ENCODE measurements at regions not wholly inside any gene's neighbourhood (a gene's known extent, or its start where the extent isn't known, plus 50 kb on each side); places are given as distances from the start of the nearest gene placed in this dataset.

DNA sequence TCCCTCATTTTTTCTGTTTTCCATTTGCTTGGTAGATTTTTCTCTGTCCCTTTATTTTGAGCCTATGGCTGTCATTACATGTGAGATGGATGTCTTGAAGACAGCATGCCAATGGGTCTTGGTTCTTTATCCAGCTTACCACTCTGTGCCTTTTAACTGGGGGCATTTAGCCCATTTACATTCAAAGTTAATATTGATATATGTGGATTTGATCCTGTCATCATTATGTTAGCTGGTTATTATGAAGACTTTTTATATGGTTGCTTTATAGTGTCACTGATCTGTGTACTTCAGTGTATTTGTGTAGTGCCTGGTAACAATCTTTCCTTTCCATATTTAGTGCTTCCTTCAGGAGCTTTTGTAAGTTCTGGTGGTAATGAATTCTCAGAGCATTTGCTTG, 89.3 kb upstream of the UNC5B start:
- Histone ChIP-seq H3K9ac (ENCODE audit: low read depth in 2 of 2, low read length in 2 of 2) (no peak overlapping the region), H3K4me1 (no peaks in the 10 kb centered on the region), H3K9me3 (no peaks in the 10 kb centered on the region), H3K27ac (no peak overlapping the region), H3K27me3 (no peaks in the 10 kb centered on the region), H3K4me3 (no peak overlapping the region), H3K36me3 (no peaks in the 10 kb centered on the region)
- intact Hi-C loops (cut with DNase I), result no loop called here
- no peak for DNase-seq
- TF ChIP-seq, protein P1, sequence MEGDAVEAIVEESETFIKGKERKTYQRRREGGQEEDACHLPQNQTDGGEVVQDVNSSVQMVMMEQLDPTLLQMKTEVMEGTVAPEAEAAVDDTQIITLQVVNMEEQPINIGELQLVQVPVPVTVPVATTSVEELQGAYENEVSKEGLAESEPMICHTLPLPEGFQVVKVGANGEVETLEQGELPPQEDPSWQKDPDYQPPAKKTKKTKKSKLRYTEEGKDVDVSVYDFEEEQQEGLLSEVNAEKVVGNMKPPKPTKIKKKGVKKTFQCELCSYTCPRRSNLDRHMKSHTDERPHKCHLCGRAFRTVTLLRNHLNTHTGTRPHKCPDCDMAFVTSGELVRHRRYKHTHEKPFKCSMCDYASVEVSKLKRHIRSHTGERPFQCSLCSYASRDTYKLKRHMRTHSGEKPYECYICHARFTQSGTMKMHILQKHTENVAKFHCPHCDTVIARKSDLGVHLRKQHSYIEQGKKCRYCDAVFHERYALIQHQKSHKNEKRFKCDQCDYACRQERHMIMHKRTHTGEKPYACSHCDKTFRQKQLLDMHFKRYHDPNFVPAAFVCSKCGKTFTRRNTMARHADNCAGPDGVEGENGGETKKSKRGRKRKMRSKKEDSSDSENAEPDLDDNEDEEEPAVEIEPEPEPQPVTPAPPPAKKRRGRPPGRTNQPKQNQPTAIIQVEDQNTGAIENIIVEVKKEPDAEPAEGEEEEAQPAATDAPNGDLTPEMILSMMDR (IDR thresholded peaks at IDR 0.05), result no peak

DNA sequence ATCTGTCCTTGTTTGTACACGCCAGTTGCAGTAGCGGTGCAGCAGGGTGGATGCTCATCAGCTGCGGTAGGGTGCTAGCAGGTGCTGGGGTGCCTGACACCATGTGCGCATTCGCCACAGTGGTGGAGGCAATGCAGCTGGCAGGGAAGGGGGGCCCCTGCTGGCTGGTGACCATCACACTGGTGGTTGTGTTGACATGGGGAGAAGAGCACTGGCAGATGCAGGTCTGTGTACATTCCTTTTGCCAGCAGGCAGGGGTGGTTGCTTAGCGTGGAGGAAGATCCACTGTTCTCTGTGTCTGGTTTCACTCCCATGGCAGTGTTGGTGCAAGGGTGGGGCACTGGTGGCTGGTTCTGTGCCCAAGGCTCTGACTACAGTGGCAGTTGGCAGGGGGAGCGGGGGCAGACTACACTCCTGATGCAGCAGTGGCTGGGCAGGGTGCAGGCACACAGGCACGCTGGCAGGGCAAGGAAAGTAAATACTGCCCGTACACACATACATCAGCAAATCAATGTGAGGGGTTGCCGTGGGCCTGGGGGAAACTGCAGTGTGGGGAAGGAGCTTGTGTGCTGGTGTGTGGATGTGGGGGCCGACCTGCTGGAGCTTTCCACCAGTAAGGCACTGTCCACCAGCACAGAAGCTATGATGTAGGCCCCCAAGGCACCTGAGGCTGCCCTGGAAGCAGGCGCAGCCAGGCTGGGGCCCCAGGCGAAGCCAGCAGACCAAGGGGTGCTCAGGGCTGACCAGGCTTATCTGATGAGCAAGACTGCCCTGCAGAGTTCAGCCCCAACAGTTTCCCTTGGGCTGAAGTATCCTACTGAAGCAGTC, 87.2 kb upstream of the UNC5B start:
- Histone ChIP-seq H3K36me3 (no peaks in the 10 kb centered on the region), H3K4me1 (no peaks in the 10 kb centered on the region), H3K27ac (no peak overlapping the region), H3K9me3 (no peaks in the 10 kb centered on the region), H3K4me3 (no peak overlapping the region), H3K9ac (ENCODE audit: low read depth in 2 of 2, low read length in 2 of 2) (no peak overlapping the region), H3K27me3 (no peaks in the 10 kb centered on the region)
- intact Hi-C loops (cut with DNase I), result no loop called here
- TF ChIP-seq, protein P1 (IDR thresholded peaks at IDR 0.05), result no peak
- no peak for DNase-seq

DNA sequence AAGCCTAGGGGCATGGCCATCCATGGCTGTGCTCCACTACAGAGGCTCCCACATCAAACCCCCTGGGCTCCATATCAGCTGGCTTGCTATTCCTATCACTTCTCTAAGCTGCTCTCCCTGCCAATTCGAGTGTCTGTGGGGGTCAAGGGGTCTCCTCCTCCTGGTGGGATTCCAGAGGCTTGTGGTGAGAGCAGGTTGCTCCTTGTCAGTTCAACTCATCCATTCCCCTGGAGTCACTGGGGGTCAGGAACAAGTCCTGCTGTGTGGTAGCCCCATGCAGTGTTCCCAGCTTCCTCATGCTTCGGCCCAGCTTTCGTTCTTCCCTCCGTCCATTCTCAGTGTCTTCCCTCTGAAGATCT, 86.6 kb upstream of the UNC5B start:
- Histone ChIP-seq H3K4me3 (no peak overlapping the region), H3K36me3 (no peaks in the 10 kb centered on the region), H3K27me3 (no peaks in the 10 kb centered on the region), H3K9ac (ENCODE audit: low read depth in 2 of 2, low read length in 2 of 2) (no peak overlapping the region), H3K27ac (no peak overlapping the region), H3K9me3 (no peaks in the 10 kb centered on the region), H3K4me1 (no peaks in the 10 kb centered on the region)
- intact Hi-C loops (cut with DNase I), result no loop called here
- TF ChIP-seq, protein P1 (IDR thresholded peaks at IDR 0.05), result no peak
- no peak for DNase-seq

DNA sequence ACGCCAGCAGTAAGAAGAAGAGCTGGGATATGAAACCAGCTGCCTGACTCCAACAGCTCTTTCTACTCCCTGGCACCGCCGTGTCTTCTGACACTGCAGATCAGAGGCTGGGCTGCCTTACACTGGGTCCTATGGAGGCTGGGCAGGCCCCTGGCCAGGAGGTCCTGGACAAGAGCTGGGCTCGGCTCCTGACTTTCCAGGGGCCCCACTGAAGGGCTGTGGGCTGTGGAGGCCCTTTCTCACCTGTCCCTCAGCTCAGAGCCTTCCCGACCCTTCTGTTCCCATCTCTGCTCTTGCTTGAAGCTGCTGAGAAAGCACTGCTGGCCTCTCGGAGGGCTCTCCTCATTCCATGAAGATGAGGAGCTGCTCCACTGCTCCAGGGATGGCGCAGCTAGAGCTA, 85.9 kb upstream of the UNC5B start:
- Histone ChIP-seq H3K36me3 (no peaks in the 10 kb centered on the region), H3K27ac (no peak overlapping the region), H3K4me1 (no peaks in the 10 kb centered on the region), H3K9me3 (no peaks in the 10 kb centered on the region), H3K4me3 (no peak overlapping the region), H3K9ac (ENCODE audit: low read depth in 2 of 2, low read length in 2 of 2) (no peak overlapping the region), H3K27me3 (no peaks in the 10 kb centered on the region)
- TF ChIP-seq, protein P1 (IDR thresholded peaks at IDR 0.05), result no peak
- DNase-seq, result no peak
- intact Hi-C loops (cut with DNase I), result no loop called here

DNA sequence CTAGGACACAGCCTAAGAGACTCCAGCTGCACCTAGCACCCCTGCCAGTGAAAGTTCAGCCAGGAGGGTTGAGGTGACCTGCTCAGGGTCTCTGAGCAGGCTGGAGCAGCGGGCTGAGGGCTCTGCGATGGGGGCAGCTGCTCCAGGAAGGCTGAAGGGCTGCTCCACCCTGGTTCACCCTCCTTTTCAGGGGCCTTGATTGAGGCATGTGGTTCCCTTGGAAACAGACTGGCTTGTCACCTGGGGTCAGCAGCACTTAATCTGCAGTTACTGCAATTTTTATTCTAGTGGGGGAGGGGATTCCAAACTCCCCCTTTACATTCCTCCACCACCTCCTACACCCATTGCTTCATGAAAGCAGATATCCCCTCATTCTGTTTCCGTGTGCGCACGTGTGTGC, 85.3 kb upstream of the UNC5B start:
- Histone ChIP-seq H3K9me3 (no peaks in the 10 kb centered on the region), H3K4me1 (no peaks in the 10 kb centered on the region)
- intact Hi-C loops (cut with DNase I), result no loop called here

More for the DNA sequence above, 85.3 kb upstream of the UNC5B start:
- Histone ChIP-seq H3K9ac (ENCODE audit: low read depth in 2 of 2, low read length in 2 of 2) (no peak overlapping the region), H3K36me3 (no peaks in the 10 kb centered on the region), H3K27me3 (no peaks in the 10 kb centered on the region), H3K4me3 (no peak overlapping the region), H3K27ac (no peak overlapping the region)
- DNase-seq, result no peak
- TF ChIP-seq, protein P1 (IDR thresholded peaks at IDR 0.05), result no peak

All from colonic mucosa (tissue), 4 donors.